Upper lobe of right lung (tissue), 1 donor: ENCODE measurements at regions not wholly inside any gene's neighbourhood (a gene's known extent, or its start where the extent isn't known, plus 50 kb on each side); places are given as distances from the start of the nearest gene placed in this dataset.

ENCODE experiments used
- ATAC-seq: fragments of 200-7000 bp; cut with Tn5 transposase; one replicate; pipeline ENCODE4 v1.9.1; 2020; ENCODE audit warnings: mild to moderate bottlenecking, moderate library complexity
- DNase-seq: peaks from one replicate; pipeline ENCODE4 v3.0.0-alpha.2; 2020
- H3K27ac ChIP-seq: fragments of 200-600 bp; one replicate; pipeline ENCODE4 v1.8.0; 2022
- H3K27me3 ChIP-seq: fragments of 200-600 bp; one replicate; pipeline ENCODE4 v1.8.0; 2022; ENCODE audit warnings: mild to moderate bottlenecking
- H3K36me3 ChIP-seq: fragments of 200-600 bp; one replicate; pipeline ENCODE4 v1.8.0; 2022
- H3K4me1 ChIP-seq: fragments of 200-600 bp; one replicate; pipeline ENCODE4 v1.8.0; 2022
- H3K4me3 ChIP-seq: fragments of 200-600 bp; one replicate; pipeline ENCODE4 v1.8.0; 2022; ENCODE audit warnings: mild to moderate bottlenecking
- H3K9me3 ChIP-seq: fragments of 200-600 bp; one replicate; pipeline ENCODE4 v1.8.0; 2022
- CTCF ChIP-seq: fragments of 200-600 bp; IDR thresholded peaks from one replicate; pipeline ENCODE4 v1.8.0; 2022; ENCODE audit warnings: antibody characterized with exemption
- intact Hi-C: fragments of 100-400 bp; cut with DNase I; formaldehyde crosslinking; loops from one replicate; pipeline ENCODE4 v1.11.0; 2022
- donor health status: DM: no; HTN: yes; CAD: no; lungs with severe emphysema.

GRCh38 chrX:39599339-39599738 is 498.4 kb downstream of the BCOR start:
- Histone ChIP-seq H3K4me1 (no peaks in the 10 kb centered on the region), H3K27ac (no peak overlapping the region), H3K4me3 (no peak overlapping the region), H3K36me3 (no peaks in the 10 kb centered on the region), H3K9me3 (no peaks in the 10 kb centered on the region), H3K27me3 (no peaks in the 10 kb centered on the region)
- intact Hi-C loops: no loop called here
- no peak for TF ChIP-seq CTCF
- ATAC-seq (no peak), DNase-seq (no peak)

GRCh38 chrX:39600222-39600621 is 497.5 kb downstream of the BCOR start:
- Histone ChIP-seq H3K4me1 (no peaks in the 10 kb centered on the region), H3K27ac (no peak overlapping the region), H3K27me3 (no peaks in the 10 kb centered on the region), H3K9me3 (no peaks in the 10 kb centered on the region), H3K4me3 (no peak overlapping the region), H3K36me3 (no peaks in the 10 kb centered on the region)
- intact Hi-C loops: no loop called here
- no peak for TF ChIP-seq CTCF
- ATAC-seq (no peak), DNase-seq (no peak)

GRCh38 chrX:39601231-39602177 is 496.3 kb downstream of the BCOR start:
- H3K4me1 ChIP-seq: no peaks in the 10 kb centered on the region
- H3K27me3 ChIP-seq: no peaks in the 10 kb centered on the region
- H3K4me3 ChIP-seq: no peak overlapping the region
- H3K36me3 ChIP-seq: no peaks in the 10 kb centered on the region
- no peak for TF ChIP-seq CTCF
- no peaks in the 10 kb centered on the region for H3K9me3 ChIP-seq
- ATAC-seq: no peak
- no peak overlapping the region for H3K27ac ChIP-seq
- no peak for DNase-seq
- intact Hi-C loops: no loop called here

- no peak for DNase-seq
- intact Hi-C loops: no loop called here
- ATAC-seq: no peak
- H3K27ac ChIP-seq: no peak overlapping the region
- TF ChIP-seq CTCF: no peak
- H3K4me3 ChIP-seq: no peak overlapping the region
- H3K9me3 ChIP-seq: no peaks in the 10 kb centered on the region
- no peaks in the 10 kb centered on the region for H3K36me3 ChIP-seq
- no peaks in the 10 kb centered on the region for H3K27me3 ChIP-seq
- no peaks in the 10 kb centered on the region for H3K4me1 ChIP-seq
These were observed 495.6 kb downstream of the BCOR start for GRCh38 chrX:39602195-39602594.

- no peak for TF ChIP-seq CTCF
- intact Hi-C loops: no loop called here
- Histone ChIP-seq H3K27ac (no peak overlapping the region), H3K27me3 (no peaks in the 10 kb centered on the region), H3K4me1 (no peaks in the 10 kb centered on the region), H3K9me3 (no peaks in the 10 kb centered on the region), H3K4me3 (no peak overlapping the region), H3K36me3 (no peaks in the 10 kb centered on the region)
- no peak for DNase-seq
- ATAC-seq: no peak
These were observed 494.5 kb downstream of the BCOR start for GRCh38 chrX:39603230-39603629.
